CD4-positive, alpha-beta T cell treated with Interferon alpha-2 for 1 hour (primary cell): ENCODE measurements at regions not wholly inside any gene's neighbourhood (a gene's known extent, or its start where the extent isn't known, plus 50 kb on each side); places are given as distances from the start of the nearest gene placed in this dataset.
"Not testable (repeated sequence)": the region's sequence is repeated elsewhere in the genome, so short reads cannot be mapped to it uniquely, and the experiment has no call there.

ENCODE experiments used
- DNase-seq, 2 donors: peaks; one replicate each; pipeline ENCODE4 v3.0.0-alpha.2; 2020 to 2022

DNA sequence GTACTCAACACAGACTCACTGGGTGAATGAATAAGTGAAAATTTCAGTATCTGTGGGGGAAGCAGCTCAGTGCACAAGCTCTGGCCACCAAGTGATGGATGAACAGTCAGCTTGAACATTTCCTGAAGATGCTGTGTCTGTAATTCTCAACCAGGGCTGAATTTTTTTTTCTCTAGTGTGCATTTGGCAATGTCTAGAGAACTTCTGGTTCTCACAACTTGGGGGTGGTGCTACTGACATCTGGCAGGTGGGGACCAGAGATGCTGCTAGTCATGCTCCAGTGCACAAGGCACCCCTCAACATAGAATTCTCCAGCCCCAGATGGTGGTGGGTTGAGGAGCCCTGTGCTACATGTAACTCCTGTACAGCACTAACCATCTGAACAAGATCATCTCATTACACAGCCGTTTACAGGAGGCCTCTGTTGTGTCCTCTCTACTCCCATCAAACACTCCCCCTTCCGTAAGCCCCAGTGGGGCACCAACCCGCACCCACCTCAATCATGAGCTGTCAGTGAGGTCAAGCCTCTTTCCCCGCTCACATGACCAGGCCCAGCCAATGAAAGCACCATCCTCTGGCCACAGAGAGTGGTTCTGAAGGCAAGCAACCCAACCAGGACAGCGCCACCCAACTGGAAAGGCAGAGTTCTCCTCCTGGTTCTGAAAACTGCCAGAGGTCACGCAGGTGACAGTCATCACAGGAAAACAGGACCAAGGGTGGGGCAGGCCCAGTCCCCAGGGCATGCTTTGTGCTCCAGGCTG is 103.9 kb upstream of the PMEPA1 start:
- no peak for DNase-seq

GRCh38 chr20:57812632-57813031 is 102.8 kb upstream of the PMEPA1 start:
- not testable (repeated sequence) for DNase-seq

DNA sequence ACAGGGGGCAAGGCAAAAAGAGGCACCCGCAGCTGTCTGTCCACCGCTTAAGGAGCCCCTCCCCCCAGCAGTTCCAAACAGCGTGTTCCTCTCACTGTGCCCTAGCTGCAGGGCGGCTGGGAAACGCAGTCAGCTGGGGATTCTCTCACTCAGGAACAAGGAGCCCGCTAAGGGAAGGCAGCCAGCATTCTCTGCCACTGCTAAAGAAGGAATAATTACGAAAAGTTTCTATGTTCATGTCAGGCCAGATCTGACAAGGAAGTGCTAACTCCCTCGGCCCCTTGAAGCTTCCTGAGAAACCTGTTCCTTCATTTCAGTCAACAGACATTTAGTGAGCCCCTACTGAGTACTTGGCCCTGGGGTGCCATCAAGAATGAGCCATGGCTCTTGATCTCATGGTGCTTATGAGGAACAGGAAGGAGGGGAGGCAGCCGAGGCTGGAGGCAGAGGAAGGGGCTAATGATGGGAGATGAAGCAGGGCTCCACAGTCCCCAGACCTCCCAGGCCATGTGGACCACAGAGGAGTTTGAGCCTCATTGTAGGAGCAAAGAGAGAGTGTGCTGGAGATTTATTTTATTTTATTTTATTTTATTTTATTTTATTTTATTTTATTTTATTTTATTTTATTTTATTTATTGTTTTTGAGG is 101.7 kb upstream of the PMEPA1 start:
- no peak for DNase-seq

GRCh38 chr20:57810511-57811373 is 100.9 kb upstream of the PMEPA1 start:
- DNase-seq: no peak

GRCh38 chr20:57809661-57810172 is 99.9 kb upstream of the PMEPA1 start:
- DNase-seq: no peak

DNA sequence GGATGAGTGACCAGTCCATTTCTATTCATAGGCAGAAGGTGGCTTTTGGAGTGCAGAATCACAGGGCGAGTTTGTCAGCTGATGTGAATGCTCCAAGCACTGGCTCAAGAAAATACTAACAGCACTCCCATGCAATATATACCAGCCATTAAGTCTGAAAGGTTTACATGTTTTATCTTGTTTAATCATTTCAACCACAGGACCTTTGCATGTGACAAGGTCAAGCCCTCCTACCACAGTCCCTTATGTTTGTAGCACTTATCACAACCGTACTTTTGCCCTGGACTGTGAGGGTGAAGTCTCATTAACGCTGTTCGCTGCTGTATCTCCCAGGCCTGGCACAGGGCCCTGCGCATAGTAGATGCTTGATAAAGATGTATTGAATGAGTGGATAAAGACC is 99.3 kb upstream of the PMEPA1 start:
- DNase-seq: no peak

DNA sequence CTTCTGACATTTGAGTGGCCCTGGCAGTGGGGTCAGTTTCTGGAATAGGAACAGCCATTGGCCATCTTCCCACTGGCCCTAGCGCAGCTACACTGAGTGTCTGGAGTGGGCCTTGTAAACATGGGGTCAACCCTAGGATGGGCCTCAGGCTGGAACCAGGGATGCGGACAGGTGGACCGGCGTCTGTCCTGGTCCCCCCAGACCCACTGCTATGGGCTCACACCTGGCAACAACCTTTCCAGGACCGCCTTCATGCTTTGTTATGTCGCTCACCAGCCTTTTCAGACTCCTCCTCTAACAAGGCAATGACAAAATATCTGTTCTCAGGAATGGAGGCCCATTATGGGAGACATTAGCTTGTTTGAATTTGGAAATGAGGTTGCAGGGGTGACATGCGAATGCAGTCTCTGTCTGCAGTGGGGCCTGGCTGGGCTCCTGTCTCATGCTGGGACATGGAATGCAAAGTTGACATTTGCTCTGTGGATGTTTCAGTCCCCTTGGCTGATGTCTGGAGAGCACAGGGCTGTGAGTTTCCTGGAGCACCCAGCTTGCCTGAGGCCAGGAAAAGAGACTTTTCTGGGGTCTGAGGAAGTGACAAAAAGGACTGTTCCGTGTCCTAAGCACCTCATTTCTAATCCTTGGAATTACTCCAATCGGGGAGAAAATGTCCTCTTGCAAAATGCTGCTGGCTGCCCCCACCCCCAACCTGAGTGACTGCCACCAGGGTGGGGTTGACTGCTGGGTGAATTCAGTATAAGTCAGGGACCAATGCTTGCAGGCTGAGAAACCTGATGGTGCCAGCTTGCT is 98.7 kb upstream of the PMEPA1 start:
- no peak for DNase-seq

- DNase-seq: no peak
These were observed 97.8 kb upstream of the PMEPA1 start for GRCh38 chr20:57807401-57808263.

GRCh38 chr20:57806975-57807374 is 97.2 kb upstream of the PMEPA1 start:
- no peak for DNase-seq

GRCh38 chr20:57806476-57806875 is 96.7 kb upstream of the PMEPA1 start:
- DNase-seq: no peak

GRCh38 chr20:57805747-57806146 is 95.9 kb upstream of the PMEPA1 start:
- no peak for DNase-seq

DNA sequence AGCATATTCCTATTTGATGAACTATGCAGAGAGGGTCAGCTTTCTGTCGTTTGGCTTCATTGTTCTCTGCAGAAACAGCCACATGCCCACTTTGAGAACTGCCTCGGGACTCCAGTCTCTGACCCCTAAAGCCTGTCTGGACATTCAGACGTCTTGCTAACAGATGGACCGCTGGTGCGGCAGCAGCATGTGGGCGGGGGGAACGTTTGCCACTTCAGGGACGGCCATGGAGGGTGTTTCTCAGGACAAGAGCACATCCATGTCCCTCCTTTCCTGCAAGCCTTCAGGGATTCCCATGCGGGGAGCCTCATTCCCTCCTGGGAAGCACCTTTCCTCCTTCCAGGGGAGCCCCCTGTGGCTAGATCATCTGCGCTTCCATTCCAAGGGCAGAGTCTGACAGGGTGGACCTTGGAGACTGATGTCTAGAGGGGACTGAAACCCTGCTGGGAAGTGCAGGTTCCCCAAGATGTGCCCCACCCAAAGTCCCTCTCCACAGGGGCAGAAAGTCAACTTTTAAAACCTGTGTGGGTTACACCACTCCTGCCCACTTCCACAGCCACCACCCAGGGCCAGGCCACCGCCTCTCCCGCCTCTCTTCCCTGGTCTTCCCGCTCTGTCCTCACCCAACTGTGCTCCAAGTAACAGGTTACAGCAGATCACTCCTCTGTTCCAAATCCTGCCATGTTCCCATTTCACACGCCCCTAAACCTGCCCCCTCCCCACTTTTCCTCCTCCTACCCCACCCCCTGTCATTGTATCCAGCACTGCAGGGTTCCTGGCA is 94.8 kb upstream of the PMEPA1 start:
- no peak for DNase-seq

DNA sequence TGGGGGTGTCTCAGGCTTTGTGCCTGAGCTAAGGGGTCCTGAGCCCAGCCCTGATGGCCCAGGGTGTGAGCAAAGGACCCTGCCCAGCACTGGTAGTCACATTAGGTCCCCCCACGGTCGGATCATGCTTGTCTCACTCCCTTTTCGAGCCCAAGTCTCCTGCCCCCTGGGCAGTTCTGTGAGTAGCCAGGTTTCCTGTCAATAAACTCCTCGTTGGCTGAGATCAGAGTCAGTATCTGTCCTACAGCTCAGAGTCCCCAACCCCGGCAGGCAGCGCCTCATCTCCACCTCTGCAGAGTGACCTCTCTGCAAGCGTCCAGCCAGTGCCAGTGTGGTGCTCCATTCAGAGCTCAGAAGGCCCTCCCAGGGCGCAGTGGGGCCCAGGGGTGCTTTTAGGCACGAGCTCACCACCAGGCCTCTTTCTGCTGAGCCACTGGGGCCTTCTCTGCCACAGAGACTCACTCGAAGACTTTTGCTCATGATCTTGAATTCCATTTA is 93.7 kb upstream of the PMEPA1 start:
- no peak for DNase-seq

- DNase-seq: no peak
These were observed 93.1 kb upstream of the PMEPA1 start for GRCh38 chr20:57802765-57803507.

GRCh38 chr20:57801581-57801980 is 91.8 kb upstream of the PMEPA1 start:
- no peak for DNase-seq

GRCh38 chr20:57800791-57801430 is 91.1 kb upstream of the PMEPA1 start:
- DNase-seq: no peak

GRCh38 chr20:57797401-57797800 is 87.6 kb upstream of the PMEPA1 start:
- DNase-seq: no peak

DNA sequence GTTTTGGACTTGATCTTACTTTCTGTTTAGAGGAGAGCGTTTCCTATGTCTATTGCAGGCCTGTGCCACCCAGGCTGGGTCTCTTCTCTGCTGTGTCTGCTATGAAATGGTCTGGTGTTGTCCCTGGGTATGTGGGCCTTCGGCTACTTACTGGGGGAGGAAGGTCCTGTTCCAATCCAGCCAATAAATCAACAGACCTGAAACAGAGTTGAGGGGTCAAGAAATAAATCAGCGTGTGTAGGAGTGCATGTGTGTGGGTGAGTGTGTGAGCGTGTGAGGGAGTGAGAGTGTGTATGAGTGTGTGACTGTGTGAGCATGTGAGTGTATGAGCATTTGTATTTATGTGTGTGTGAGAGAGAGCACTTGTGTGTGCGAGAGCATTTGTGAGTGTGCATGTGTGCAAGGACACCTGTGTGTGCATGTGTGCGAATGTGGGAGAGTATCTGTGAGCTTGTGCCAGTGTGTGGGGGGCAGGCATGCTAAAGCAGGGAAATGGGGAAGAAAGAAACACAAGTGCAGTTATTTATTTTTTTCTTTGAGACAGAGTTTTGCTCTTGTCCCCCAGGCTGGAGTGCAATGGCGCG is 86.3 kb upstream of the PMEPA1 start:
- no peak for DNase-seq

- no peak for DNase-seq
These were observed 85.5 kb upstream of the PMEPA1 start for GRCh38 chr20:57795342-57795697.
